SK-N-MC (cell line): ENCODE measurements at regions not wholly inside any gene's neighbourhood (a gene's known extent, or its start where the extent isn't known, plus 50 kb on each side); places are given as distances from the start of the nearest gene placed in this dataset.

Experiments used
- DNase-seq: peaks from one replicate; pipeline ENCODE4 v3.0.0-alpha.2; 2011; ENCODE audit warnings: low read depth, low spot score
- H3K27ac ChIP-seq: fragments of 200-600 bp; sonication (generic); 2 replicates; pipeline ENCODE4 v1.5.1; 2016; ENCODE audit warnings: mixed run types
- H3K36me3 ChIP-seq: fragments of 200-600 bp; sonication (generic); 2 replicates; pipeline ENCODE4 v1.6.1; 2017; ENCODE audit warnings: antibody characterized with exemption, low read length, mixed read lengths; ENCODE audit not compliant: insufficient read depth
- H3K4me3 ChIP-seq: fragments of 200-600 bp; sonication (generic); 2 replicates; pipeline ENCODE4 v1.5.1; 2016
- H3K9ac ChIP-seq: fragments of 200-600 bp; sonication (generic); 2 replicates; pipeline ENCODE4 v1.8.0; 2017; ENCODE audit warnings: mixed run types, mixed read lengths; ENCODE audit not compliant: insufficient read length
- H3K9me3 ChIP-seq: fragments of 200-600 bp; sonication (generic); 2 replicates; pipeline ENCODE4 v1.6.1; 2017; ENCODE audit warnings: low read depth, mild to moderate bottlenecking, antibody characterized with exemption, low read length, moderate library complexity, mixed read lengths
- EZH2 ChIP-seq: fragments of 200-600 bp; sonication (generic); IDR thresholded peaks from one replicate; pipeline ENCODE4 v1.6.1; 2017; ENCODE audit warnings: antibody characterized with exemption
- FOXP2 ChIP-seq: optimal IDR thresholded peaks from 2 replicates; pipeline ENCODE3; 2011; ENCODE audit warnings: mild to moderate bottlenecking, moderate library complexity; ENCODE audit not compliant: insufficient read depth; ENCODE audit errors: extremely low read length, control extremely low read depth
- POLR2AphosphoS5 ChIP-seq: IDR thresholded peaks from 2 replicates; pipeline ENCODE4 v1.6.1; 2012; ENCODE audit warnings: mild to moderate bottlenecking, low read depth, low read length, borderline replicate concordance

- Histone ChIP-seq H3K27ac (no peak overlapping the region), H3K36me3 (no peaks in the 10 kb centered on the region), H3K9ac (no peak overlapping the region), H3K9me3 (no peaks in the 10 kb centered on the region), H3K4me3 (no peak overlapping the region)
- DNase-seq = no peak
- TF ChIP-seq FOXP2 (no peak), POLR2AphosphoS5 (no peak), EZH2 (no peak)
Observed at GRCh38 chr5:124951661-124952060, 205.2 kb upstream of the ZNF608 start.

- Histone ChIP-seq H3K9me3 (no peaks in the 10 kb centered on the region), H3K4me3 (no peak overlapping the region), H3K36me3 (no peaks in the 10 kb centered on the region), H3K9ac (no peak overlapping the region), H3K27ac (no peak overlapping the region)
- no peak for DNase-seq
- TF ChIP-seq FOXP2 = no peak
- TF ChIP-seq POLR2AphosphoS5 = no peak
- no peak for TF ChIP-seq EZH2
Observed at GRCh38 chr5:124952079-124952478, 205.6 kb upstream of the ZNF608 start.

DNA sequence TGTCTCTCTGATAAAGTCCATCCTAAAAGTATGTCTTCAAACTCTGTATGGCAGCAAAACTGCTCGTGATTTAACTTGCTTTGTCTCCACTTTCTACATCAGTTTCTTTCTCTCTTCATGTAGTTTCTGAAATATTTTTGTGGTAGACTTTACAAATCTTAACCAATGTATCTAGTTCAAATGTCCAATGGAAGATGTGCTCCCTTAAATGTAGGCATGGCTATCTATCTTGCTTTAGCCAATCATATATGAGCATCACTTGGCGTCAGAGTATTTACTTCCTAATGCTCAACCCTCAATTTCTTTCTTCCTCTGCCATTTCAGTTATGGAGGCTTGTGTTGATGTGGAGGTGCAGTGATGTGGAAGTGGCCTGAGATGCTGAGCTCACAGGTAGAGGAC is 206.1 kb upstream of the ZNF608 start:
- H3K36me3 ChIP-seq = no peaks in the 10 kb centered on the region
- H3K4me3 ChIP-seq = no peak overlapping the region
- no peak for TF ChIP-seq EZH2
- no peak for TF ChIP-seq FOXP2
- TF ChIP-seq POLR2AphosphoS5 = no peak
- H3K9me3 ChIP-seq = no peaks in the 10 kb centered on the region
- H3K27ac ChIP-seq = no peak overlapping the region
- no peak for DNase-seq
- no peak overlapping the region for H3K9ac ChIP-seq

DNA sequence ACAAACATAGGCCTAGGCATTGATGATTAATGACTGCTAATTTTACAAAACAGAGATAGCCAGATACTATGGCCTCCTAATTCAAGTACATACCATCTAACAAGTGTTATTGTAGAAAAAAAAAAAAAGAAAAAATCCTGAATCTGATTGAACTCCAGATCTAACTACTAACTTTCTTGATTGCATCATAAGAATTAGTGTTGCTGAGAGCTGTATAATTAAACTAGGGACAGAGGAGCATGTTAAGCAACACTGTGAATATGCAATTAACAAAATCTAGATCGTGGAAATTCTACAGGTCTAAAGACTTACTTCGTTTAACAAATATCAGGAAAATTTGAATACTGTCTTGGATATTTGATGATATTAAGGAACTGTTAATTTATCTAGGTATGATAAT is 208.3 kb upstream of the ZNF608 start:
- H3K9ac ChIP-seq = no peak overlapping the region
- H3K36me3 ChIP-seq = no peaks in the 10 kb centered on the region
- no peak overlapping the region for H3K4me3 ChIP-seq
- TF ChIP-seq POLR2AphosphoS5 (no peak), EZH2 (no peak), FOXP2 (no peak)
- no peaks in the 10 kb centered on the region for H3K9me3 ChIP-seq
- no peak for DNase-seq
- H3K27ac ChIP-seq = no peak overlapping the region

DNA sequence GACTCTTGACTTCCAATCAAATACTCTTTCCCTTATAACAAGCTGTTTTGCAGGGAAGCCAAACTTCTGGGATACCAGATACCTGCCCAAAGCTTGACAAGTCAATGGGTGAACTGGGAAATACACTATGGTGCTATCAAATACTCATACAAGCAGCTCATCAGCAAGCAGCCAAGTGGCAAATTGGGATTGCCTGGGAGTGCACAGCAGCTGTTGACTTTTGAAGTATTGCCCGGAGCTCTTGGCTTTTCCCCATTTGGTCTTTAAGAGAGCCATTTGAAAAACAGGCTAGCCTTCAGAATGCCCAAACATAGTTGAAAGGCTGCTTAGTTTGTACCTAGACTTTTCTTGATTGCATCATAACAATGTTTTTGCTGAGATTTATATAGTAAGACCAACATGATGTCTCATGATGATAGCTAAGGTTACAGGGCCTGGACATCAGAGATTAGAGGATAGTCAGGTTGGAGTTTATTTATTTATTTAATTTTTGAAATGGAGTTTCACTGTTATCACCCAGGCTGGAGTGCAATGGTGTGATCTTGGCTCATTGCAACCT is 210.1 kb upstream of the ZNF608 start:
- H3K36me3 ChIP-seq = no peaks in the 10 kb centered on the region
- no peak overlapping the region for H3K27ac ChIP-seq
- TF ChIP-seq POLR2AphosphoS5 = no peak
- no peak for TF ChIP-seq EZH2
- no peak for TF ChIP-seq FOXP2
- no peaks in the 10 kb centered on the region for H3K9me3 ChIP-seq
- no peak overlapping the region for H3K9ac ChIP-seq
- H3K4me3 ChIP-seq = no peak overlapping the region
- DNase-seq = no peak

DNA sequence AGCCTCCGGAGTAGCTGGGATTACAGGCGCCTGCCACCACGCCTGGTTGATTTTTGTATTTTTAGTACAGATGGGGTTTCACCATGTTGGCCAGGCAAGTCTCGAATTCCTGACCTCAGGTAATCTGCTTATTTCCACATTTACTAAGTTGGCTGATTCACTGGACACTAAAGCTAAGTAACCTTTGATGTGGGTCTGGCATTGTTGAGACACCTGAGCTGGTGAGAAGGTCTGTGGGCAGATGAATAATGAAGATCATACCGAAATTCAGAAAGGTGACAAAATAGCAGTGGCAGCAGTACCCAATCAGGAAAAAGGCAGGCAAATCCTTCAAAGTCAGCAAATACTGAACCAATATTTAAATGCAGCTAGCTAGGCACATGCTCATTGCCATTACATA is 210.6 kb upstream of the ZNF608 start:
- Histone ChIP-seq H3K27ac (no peak overlapping the region), H3K9ac (no peak overlapping the region), H3K4me3 (no peak overlapping the region), H3K9me3 (no peaks in the 10 kb centered on the region), H3K36me3 (no peaks in the 10 kb centered on the region)
- no peak for TF ChIP-seq EZH2
- TF ChIP-seq FOXP2 = no peak
- no peak for TF ChIP-seq POLR2AphosphoS5
- DNase-seq = no peak

GRCh38 chr5:124960266-124960665 is 213.8 kb upstream of the ZNF608 start:
- H3K27ac ChIP-seq = no peak overlapping the region
- no peaks in the 10 kb centered on the region for H3K36me3 ChIP-seq
- no peak overlapping the region for H3K9ac ChIP-seq
- H3K9me3 ChIP-seq = no peaks in the 10 kb centered on the region
- H3K4me3 ChIP-seq = no peak overlapping the region
- DNase-seq = no peak
- TF ChIP-seq POLR2AphosphoS5 = no peak
- TF ChIP-seq FOXP2 = no peak
- TF ChIP-seq EZH2 = no peak

GRCh38 chr5:124961521-124961920 is 215.1 kb upstream of the ZNF608 start:
- no peak overlapping the region for H3K9ac ChIP-seq
- DNase-seq = no peak
- H3K27ac ChIP-seq = no peak overlapping the region
- no peaks in the 10 kb centered on the region for H3K36me3 ChIP-seq
- H3K4me3 ChIP-seq = no peak overlapping the region
- no peak for TF ChIP-seq FOXP2
- H3K9me3 ChIP-seq = no peaks in the 10 kb centered on the region

GRCh38 chr5:124962111-124962510 is 215.7 kb upstream of the ZNF608 start:
- no peak overlapping the region for H3K4me3 ChIP-seq
- no peak overlapping the region for H3K9ac ChIP-seq
- no peak for DNase-seq
- H3K9me3 ChIP-seq = no peaks in the 10 kb centered on the region
- TF ChIP-seq POLR2AphosphoS5 (no peak), EZH2 (no peak), FOXP2 (no peak)
- no peak overlapping the region for H3K27ac ChIP-seq
- H3K36me3 ChIP-seq = no peaks in the 10 kb centered on the region
